IMR-90 (cell line): ENCODE measurements at regions not wholly inside any gene's neighbourhood (a gene's known extent, or its start where the extent isn't known, plus 50 kb on each side); places are given as distances from the start of the nearest gene placed in this dataset.

Experiments used
- BHLHE40 ChIP-seq: fragments of 150-350 bp; IDR thresholded peaks from 2 replicates; pipeline ENCODE4 v1.6.1; 2016; ENCODE audit warnings: mild to moderate bottlenecking, low read depth, low read length
- CEBPB ChIP-seq: IDR thresholded peaks from 2 replicates; pipeline ENCODE4 v1.6.1; 2012; ENCODE audit warnings: low read depth, low read length, improper control_type of control experiment
- CHD1 ChIP-seq: IDR thresholded peaks from 2 replicates; pipeline ENCODE4 v1.6.1; 2012; ENCODE audit warnings: low read depth, low read length, improper control_type of control experiment
- CTCF ChIP-seq: conservative IDR thresholded peaks from 2 replicates; pipeline ENCODE4 v1.5.1; 2012; ENCODE audit warnings: mild to moderate bottlenecking, low read depth, low read length, improper control_type of control experiment
- ELK1 ChIP-seq: fragments of 150-350 bp; IDR thresholded peaks from 2 replicates; pipeline ENCODE4 v1.6.1; 2016; ENCODE audit warnings: low read depth, mild to moderate bottlenecking, low read length, moderate library complexity, borderline replicate concordance
- FOS ChIP-seq: fragments of 150-350 bp; IDR thresholded peaks from 2 replicates; pipeline ENCODE4 v1.6.1; 2016; ENCODE audit warnings: low read depth, low read length
- MAFK ChIP-seq: IDR thresholded peaks from 2 replicates; pipeline ENCODE4 v1.6.1; 2012; ENCODE audit warnings: low read depth, low read length, improper control_type of control experiment
- NFE2L2 ChIP-seq: fragments of 150-350 bp; IDR thresholded peaks from 2 replicates; pipeline ENCODE4 v1.6.1; 2016; ENCODE audit warnings: low read depth, mild to moderate bottlenecking, low read length
- POLR2A ChIP-seq: IDR thresholded peaks from 2 replicates; pipeline ENCODE4 v1.6.1; 2012; ENCODE audit warnings: mild to moderate bottlenecking, low read depth, low read length
- RAD21 ChIP-seq: IDR thresholded peaks from 2 replicates; pipeline ENCODE4 v1.6.1; 2012; ENCODE audit warnings: low read length, improper control_type of control experiment
- RFX5 ChIP-seq: IDR thresholded peaks from 2 replicates; pipeline ENCODE4 v1.8.0; 2012; ENCODE audit warnings: low read depth, mild to moderate bottlenecking, low read length, moderate library complexity
- USF2 ChIP-seq: fragments of 150-350 bp; IDR thresholded peaks from 2 replicates; pipeline ENCODE4 v1.6.1; 2017; ENCODE audit warnings: mild to moderate bottlenecking, antibody characterized with exemption, low read length, low read depth

- TF ChIP-seq CTCF (no peak), POLR2A (no peak), FOS (no peak), CEBPB (no peak), ELK1 (no peak), RFX5 (no peak), RAD21 (no peak), MAFK (no peak), USF2 (no peak), CHD1 (no peak), NFE2L2 (no peak), BHLHE40 (no peak)
Observed at GRCh38 chr21:27447843-27448242, 481.0 kb upstream of the ADAMTS5 start.
